SU-DHL-6 (cell line): ENCODE measurements at regions not wholly inside any gene's neighbourhood (a gene's known extent, or its start where the extent isn't known, plus 50 kb on each side); places are given as distances from the start of the nearest gene placed in this dataset.

Experiments used
- CTCF ChIP-seq: fragments of 200-600 bp; sonication (generic); IDR thresholded peaks from one replicate; pipeline ENCODE4 v1.5.1; 2017; ENCODE audit warnings: antibody characterized with exemption, mild to moderate bottlenecking, low read length, moderate library complexity; ENCODE audit not compliant: insufficient read depth, poor library complexity, severe bottlenecking
- EZH2phosphoT487 ChIP-seq: fragments of 200-600 bp; sonication (generic), shearing (Covaris generic); conservative IDR thresholded peaks from 2 replicates; pipeline ENCODE4 v1.6.1; 2018; ENCODE audit warnings: mild to moderate bottlenecking, antibody characterized with exemption, low read length, moderate library complexity, mixed read lengths

DNA sequence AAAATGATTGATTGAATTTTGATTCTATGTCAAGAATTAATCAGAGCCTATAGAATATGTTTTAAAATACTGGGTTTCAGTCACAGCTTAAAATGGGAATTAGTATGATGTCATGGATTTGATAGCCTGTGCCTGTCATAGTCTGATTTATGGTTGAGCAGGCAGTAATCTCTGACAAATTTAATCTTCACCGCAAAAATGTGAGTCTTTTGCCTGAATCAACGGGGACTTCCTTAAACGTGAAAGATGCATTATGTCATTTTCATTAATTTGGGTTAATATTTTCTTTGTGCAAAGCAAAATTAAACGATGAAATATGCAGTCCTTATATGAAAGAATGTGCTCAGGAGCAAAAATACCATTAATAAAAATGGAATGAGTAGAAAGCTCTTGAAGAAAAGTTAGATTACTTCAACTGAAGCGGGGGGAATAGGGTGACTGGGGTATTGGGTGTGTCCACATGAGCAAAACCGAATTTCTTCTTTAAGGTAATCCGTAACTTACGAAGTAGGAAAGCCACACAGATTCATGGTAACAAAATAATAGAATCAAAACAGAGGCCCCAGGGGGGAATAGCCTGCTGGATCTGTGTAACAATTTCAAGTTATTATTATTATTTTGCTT is 339.6 kb upstream of the NOX3 start:
- TF ChIP-seq CTCF = no peak
- TF ChIP-seq EZH2phosphoT487 = no peak
